ENCODE measurements at regions not wholly inside any gene's neighbourhood (a gene's known extent, or its start where the extent isn't known, plus 50 kb on each side); places are given as distances from the start of the nearest gene placed in this dataset.

DNA sequence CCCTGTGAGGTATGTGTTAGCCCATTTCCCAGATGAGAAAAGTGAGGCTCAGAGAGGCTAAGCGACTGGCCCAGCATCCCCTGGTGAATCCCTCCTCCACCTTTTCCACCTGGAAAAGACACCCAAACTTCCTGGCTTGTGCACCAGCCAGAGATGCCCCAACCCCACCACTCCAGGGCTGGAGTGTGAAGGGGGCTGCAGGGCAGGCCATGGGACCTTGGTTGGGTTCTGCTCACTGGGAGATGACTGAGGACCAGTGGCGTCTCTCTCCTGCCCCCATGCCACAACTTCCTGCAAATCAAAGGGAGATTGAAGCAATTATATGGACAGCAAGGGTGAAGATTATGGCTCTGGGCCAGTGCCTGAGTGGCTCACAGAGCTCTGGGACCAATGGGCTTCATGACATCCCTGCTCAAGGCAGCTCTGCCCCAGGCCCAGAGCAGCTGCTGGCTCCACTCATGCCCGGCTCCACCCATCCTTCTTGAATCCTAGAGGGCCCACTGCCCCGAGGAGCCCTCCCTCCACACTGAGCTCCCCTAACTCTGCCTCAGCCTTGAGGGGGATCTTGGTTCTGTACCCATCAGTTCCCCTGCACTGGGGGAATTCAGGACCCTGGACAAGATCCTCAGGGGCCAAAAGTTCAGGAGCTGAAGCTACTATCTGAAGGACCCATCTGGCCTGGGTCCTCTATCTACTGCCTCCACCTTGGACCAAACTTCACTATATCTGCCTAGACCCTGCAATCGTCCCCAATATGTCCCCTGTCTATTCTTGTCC is 416.9 kb downstream of the PTPRU start:
- TF ChIP-seq POLR2A (IDR thresholded peaks at IDR 0.05; ENCODE audit: low read depth, low read length) (no peak), TAF1 (IDR thresholded peaks at IDR 0.05; ENCODE audit: low read depth, low read length) (no peak), POU2F2 (IDR thresholded peaks at IDR 0.05; ENCODE audit: low read depth, low read length) (no peak), POLR2AphosphoS5 (IDR thresholded peaks at IDR 0.05; ENCODE audit: low read depth, low read length) (no peak), SPI1 (IDR thresholded peaks at IDR 0.05; ENCODE audit: low read depth, low read length) (no peak)
